Stimulated activated naive CD4-positive, alpha-beta T cell treated with Interleukin-2 at 50 U/mL for 16 hours (primary cell): ENCODE measurements at regions not wholly inside any gene's neighbourhood (a gene's known extent, or its start where the extent isn't known, plus 50 kb on each side); places are given as distances from the start of the nearest gene placed in this dataset.

Experiments used
- DNase-seq: peaks from one replicate; lab custom pipeline; 2025; lab: John Stamatoyannopoulos, UW

DNA sequence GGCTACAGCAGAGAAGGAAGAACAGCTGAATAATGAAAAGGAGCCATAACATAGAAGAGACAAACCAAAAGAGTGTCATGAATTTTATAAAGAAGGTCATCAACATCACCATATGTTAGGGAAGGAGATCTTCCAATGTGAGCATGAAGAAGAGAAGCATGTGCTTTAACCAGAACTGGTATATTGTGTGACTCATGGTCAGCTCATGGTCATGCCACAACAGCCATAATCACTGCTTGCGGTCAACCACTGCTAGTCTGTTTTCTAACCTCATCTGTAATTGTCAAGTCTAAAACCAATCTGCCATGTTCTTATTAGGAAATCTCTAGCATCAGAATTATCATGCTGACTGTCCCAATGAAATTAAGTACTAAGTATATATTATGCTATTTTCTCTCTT, 204.1 kb upstream of the VRK2 start:
- no peak for DNase-seq

DNA sequence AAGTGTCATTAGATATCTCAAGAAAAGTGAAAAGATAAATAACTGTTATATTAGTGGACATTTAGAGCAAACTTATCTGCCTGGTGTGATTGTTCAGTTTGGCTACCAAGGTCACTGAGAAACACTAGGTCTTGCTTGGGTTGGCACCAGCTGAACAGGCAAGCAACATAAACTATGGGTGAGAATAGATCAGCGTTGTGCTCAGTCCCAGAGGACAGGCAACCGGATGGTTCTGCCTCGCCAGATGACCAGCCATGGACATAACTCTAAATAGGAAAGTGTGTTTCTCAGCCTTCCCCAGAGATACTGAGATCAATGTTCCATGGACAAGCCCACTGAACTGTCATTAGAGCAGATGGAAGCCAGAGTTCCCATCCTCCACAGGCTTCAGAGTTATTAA, 203.4 kb upstream of the VRK2 start:
- DNase-seq = no peak

DNA sequence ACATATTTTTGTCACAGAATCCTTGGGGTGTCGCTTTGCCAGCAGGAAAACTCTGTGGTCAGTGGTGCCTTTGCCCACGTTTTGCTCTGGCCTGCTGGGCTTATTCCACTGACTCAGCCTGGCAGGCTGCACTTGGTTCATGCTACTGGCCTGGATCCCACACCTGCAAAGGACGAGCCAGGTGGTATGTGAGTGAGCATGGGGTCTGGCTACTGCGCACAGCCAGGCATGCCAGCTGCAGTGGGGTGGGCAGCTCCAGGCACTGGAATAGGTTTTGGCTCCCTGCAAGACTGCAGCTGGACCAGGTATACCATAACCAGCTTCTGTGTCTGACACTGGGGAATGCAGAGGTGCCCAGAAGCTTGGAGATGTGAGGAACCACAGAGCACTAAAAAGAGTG, 197.9 kb upstream of the VRK2 start:
- DNase-seq = no peak

DNA sequence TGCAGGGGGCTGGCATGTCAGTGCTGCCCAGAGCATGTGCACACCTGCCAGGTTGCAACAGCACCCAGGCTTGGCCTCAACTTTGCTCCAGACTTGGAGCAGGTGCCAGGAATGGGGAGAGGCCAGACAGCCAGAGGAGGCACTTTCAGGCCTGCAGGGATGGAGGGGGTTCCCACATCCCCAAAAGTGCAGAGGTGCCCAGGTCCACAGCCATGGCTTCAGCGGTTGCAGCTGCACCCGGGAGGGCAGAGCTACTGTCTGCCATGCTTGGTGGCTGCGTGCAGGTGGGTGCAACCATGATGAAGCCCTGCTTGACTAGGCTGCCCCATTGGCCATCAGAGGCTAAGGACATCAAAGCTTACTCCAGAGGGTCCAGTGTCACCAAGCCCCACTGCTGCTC, 196.8 kb upstream of the VRK2 start:
- no peak for DNase-seq

DNA sequence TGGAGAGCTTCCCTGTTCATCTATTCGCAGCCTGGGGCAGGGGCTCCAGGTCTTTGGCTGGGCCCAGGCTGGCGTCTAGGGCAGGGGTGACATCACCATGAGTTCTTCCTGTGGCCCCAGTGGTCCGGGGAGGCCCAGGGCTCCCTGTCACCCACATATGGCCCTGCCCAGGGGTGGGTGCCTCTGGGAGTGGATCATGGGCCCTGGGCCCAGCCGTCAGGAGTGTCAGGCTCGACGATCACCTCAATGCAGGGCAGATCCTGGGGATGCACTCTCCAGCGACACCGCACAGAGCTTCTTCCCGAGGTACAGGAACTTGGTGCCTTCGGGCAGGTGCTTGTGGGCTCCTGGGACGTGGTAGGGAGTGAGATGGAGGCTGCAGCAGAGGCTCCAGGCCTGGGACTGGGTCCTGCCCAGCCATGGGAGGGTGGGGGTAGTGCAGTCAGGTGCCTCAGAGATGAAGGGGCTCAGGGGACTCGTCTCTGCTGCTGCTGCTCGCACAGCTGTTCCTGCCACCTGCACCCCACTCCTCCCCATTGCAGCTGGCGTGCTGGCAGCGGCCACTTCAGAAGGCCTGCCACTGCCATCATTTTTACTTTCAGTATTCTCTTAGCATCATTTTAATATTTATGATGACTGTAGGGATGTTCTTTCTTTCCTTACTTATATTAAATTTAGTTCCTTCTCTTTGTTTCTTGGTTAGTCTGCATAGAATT, 196.0 kb upstream of the VRK2 start:
- DNase-seq = no peak

DNA sequence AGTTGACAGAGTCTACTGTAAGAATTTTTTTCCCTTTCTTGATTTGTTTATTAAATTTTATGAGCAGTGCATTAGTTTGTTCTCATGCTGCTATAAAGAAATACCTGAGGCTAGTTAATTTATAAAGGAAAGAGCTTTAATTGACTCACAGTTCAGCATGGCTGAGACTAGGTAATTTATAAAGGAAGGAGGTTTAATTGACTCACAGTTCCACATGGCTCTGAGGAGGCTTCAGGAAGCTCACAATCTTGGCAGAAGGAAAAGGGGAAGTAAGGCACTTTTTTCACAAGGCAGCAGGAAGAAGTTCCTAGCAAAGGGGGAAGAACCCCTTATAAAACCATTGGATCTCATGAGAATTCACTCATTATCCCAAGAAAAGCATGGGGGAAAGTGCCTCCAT, 191.4 kb upstream of the VRK2 start:
- DNase-seq = no peak

DNA sequence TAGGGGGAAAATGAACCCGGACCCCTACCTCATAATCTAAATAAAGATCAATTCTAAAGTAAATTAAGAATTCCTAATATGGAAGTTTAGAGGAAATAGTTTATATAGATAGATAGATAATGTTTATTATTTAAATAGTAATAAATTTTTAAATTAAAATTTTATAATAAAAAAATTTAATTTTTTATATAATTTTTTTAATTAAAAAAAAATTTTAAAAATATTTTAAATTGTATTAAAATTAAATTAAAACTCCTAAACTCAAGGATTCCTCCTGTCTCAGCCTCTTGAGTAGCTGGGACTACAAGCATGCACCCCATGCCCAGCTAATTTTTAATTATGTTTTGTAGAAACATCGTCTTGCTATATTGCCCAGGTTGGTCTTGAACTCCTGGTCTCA, 186.9 kb upstream of the VRK2 start:
- DNase-seq = no peak

DNA sequence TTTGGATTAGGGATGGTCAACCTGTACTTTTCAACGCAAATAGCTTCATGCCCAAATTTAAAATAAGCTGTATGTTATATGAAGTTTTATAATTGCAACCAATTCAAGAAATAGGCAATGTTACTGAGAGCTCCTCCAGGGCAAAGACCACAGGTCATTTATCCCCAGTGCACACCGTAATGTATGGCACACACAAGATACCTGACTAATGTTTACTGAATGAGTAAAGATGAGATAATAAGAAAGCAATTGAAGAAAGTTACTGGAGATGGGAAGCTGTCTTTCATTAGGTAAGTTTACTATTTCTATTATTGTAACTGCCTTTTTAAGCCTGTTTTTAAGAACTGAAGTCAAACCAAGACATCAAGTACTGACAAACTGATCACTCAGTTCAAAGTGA, 184.5 kb upstream of the VRK2 start:
- no peak for DNase-seq

DNA sequence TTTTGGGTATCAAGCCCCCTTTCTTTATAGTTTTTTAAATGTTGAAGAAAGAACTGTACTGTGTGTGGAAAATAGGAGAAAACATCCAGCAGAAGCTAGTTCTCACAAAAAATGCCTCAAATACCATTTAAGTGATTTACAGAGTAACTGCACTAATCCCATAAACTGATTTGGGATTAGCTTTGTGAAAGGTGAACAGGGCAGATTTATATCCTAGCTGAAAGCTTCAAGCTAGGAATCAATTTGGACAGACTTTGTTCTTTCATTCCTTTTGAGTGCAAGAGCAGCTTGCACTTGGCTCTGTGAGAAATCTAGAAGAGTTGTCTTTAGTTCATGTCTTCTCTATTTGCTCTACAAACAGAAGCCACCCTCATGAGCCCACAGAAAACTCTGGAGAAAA, 183.9 kb upstream of the VRK2 start:
- DNase-seq = no peak

DNA sequence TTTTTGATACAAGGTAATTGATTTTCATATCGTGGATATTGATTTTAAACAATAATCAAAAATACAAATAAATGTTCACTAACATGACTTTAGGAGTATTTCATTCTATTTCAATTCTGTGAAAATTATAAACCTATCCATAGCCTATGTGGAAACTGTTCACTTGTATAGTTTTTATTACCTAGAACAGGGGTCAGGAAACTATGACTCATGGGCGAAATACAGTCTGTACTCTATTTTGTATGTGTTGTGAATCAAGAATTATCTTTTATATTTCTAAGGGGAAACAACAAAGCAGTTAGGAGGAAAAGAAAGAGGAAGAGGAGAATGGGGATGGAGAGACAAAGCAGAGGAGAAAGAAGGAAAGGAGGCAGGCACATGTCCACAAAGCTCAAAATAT, 181.7 kb upstream of the VRK2 start:
- DNase-seq = no peak

DNA sequence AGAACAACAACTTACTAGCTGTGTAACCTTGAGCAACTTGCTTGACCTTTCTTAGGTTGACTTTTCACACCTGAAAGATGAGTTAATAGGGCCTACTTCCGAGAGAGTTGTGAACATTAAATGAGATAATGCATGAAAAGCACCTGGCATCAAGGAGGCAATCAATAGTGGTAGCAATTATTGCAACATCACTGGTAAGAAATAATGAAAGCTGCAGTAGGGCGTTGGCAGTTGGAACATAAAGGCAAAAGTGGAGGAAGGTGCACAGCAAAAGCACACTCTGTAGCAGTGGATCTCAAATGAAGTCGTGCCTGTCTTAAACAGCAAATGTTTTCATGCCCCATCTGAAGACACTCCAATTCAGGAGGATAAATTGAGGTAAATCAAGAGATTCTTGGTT, 178.9 kb upstream of the VRK2 start:
- DNase-seq = no peak

DNA sequence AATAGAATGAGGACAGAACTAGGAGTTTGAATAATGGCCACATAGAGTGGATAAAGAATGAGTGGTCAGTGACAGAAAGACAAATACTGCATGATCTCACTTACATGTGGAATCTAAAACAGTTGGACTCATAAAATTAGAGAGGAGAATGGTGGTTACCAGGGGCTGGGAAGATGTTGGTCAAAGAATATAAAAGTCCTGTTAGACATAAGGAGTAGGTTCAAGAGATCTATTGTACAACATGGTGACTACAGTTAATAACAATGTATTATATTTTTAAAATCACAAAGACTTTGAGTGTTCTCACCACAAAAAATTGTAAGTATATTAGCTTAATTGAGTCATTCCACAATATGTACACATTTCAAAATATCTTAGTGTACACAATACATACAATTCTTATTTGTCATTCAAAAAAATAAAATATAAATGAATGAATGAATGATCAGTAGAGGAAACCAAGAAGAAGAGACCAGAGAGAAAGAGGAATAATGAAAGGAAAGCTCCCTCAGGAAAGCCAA, 177.9 kb upstream of the VRK2 start:
- no peak for DNase-seq

DNA sequence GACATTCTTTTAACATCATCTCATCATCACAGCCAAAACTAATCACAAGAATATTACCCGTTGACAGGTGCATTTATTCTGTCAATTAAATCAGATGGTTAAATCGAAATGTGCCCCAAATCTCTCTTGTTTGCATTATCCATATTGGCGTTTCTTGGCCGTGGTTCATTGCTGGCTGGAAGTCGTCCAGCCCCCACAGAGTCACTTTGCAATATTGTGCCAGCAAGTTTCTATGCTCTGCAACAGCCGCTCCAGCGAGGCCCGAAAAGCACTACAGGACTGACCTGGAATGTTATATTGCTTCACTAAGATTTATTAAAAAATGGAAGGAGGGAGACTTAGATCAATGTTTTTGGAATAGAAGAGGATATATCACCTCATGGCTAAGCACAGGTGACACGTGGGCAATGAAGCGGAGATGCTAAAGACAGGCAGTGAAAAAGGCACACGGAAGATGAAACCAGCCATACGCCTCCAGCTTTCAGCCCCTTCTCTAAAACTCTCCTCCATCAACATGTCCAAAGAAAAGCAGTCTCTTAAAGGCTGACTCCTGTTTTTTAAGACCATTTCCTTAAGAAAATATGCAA, 176.8 kb upstream of the VRK2 start:
- DNase-seq = no peak

DNA sequence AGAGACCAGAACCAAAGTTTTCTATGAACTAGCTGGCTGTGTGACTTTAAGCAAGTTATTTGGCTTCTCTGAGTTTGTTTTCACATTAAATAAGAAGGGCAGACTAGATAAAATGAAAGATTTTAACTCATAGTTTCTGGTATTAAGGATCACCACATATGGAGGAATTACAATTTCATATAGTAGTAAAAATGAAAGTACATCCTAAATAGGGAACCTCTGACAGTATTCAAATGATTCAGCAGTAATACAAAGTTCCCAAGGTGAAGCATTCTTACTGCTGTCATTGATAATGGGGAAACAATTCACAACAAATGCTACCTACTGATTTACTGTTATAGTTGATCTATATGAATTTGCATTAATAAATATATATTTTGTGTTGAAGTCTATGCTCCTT, 170.3 kb upstream of the VRK2 start:
- DNase-seq = no peak

DNA sequence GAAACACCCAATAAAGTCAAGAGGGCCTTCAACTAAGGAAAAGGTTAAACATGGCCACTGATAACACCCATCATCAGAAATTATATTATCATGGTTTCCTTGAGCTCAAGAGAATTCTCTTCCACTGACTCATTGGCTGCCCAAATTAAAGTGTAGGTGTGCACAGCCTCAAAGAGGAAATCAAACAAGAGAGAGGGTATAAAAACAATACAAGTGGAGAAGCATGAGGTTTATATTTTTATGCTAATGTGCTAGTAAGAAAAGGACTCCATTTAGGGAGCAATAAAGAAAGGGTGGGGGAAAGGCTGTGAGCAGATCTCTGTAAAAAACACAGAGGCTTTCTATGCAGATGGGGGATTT, 168.8 kb upstream of the VRK2 start:
- DNase-seq = no peak

DNA sequence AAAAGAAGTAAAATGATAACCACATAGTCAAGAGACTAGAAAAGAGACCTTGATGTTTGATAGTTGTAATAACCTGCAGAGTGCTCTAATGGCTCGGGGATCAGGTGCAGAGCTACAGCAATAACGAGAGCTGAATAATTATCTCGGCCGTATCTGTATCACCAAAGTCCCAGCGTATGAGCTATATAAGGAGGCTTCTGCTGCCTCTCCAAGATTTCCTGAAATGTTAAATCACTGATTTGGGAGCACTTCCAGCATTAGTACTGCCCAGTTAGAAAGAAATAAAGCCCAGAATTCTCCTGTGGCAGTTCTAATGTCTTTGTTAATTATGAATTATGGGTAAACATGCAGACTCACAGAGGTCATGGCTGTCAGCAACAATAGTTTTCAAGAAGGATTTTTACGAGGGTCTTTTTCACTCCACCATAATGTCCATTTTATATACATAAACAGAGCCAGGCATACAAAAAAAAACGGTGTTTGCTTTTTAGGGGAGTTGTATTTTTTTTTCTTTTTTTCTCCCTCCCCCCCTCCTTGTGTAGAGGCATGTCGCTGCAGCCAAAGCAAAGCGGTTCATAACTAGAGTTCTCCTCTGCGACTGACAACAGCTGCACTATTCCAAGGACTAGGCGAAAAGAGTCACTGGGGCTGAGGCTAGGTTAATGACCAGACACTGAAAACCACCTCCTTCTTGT, 168.3 kb upstream of the VRK2 start:
- no peak for DNase-seq

DNA sequence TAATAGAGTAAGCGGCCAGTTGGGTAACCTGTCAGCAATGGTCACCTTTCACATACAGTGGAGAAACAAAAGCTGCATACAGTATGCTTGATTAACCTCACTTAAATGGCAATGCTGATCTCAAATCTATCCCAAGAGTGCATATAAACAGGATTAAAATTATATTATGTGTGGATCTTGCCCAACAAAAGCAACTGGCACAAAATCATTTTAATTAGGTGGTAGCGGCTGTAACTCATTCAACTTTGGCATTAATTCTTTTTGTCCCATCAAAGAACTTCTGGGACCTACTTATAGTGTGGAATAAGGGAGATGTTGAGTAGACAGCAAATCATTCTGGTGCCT, 167.8 kb upstream of the VRK2 start:
- DNase-seq = no peak

DNA sequence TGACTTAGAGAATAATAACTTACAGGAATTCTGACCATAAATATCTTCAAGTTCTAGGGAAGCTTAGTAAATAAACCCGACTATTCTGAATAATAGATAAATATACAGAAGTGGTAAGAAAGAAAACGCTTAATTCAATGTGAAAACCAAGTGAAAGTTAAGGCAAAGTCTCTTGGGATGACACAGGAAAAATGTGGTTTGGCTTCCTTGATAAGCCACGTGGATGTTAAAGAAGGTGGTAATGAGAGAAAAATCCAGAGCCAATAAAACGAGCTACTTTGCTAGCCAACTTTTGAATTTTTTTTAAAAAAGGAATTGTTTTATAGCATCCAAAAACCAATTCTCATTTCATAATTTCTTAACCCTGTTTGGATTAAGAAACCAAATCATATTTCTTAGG, 166.2 kb upstream of the VRK2 start:
- DNase-seq = no peak

DNA sequence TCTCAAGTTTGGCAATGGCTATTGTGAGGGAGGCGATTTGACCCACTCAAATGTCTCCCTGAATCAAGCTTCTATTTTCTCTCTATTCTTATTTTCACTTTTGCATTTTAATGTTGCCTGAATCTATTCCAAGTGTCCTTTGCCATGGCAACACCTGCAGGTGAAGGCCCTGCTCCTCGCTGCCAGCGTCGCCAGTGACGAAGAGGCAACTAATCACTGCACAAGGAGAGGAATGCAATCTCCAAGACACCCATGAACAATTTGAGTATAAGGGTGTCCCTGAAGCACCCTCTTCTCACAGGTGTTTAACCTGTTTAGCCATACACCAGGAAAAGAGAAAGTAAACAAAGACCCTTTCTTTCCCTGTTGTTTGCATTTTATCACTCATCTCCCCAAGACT, 165.6 kb upstream of the VRK2 start:
- no peak for DNase-seq

DNA sequence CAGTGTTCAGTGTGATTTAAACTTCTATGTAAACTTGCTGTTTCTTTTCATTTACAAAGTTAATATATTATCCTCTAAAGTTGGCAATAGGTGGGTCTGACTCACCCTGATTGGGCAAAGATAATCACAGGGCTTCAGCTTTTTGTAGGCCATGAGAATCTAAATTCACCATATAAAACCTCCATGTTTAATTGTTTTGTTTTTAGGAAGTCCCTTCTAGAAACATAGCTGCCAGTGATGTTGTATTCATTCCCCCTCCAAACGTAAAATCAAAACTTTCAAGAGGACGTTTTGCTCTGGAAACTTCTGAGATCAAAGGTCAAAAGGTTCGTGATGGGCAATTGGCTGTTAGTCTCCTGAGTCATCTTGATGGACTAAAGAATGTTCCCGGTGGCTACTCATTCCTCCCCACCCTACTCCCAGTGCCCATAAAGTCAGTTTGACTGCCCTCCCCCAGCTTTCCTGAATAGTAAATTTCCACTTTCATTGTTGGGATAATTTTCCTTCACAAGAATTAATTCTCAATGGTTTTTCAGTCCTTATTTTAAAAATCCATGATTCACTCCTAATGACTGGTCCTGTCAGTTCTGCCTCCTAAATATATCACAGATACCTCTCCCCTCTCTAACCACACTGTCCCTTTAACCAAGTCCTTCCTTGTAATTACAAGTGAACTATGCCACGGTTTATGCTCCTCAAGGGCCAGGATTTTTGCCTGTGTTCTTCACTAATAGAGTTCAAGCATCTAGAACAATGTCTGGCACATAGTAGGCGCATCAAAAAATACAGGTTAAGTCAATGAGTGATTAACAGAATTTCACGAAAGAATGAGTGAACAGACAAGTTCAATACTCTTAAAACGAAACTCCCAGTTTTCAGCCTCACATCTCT, 164.4 kb upstream of the VRK2 start:
- DNase-seq = no peak

DNA sequence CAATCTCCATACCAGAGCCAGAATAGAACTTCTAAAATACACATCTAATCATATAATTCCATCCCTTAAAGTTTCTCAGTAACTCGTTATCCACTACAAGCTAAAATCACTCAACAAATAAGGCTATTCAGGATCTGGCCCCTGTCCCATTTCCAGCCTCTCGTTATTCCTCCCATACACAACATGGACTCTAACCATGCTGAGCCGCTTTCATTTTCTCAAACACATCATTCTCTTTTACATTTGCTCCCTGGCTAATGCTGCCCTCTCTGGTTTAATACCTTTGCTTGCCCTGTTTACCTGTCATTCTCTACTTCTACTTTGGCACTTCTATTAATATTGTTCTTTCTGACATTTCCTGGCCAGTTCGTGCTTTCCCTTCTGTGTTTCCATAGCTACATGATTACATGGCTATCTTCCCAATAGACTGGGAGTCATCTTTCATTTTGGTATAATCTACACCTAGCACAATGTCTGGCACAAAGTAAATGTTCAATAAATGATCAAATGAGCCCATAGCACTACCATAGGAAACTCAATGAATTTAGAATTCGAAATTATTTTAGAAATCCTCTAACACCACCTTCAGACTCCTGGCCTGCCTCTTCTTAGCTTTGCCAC, 163.6 kb upstream of the VRK2 start:
- DNase-seq = no peak

DNA sequence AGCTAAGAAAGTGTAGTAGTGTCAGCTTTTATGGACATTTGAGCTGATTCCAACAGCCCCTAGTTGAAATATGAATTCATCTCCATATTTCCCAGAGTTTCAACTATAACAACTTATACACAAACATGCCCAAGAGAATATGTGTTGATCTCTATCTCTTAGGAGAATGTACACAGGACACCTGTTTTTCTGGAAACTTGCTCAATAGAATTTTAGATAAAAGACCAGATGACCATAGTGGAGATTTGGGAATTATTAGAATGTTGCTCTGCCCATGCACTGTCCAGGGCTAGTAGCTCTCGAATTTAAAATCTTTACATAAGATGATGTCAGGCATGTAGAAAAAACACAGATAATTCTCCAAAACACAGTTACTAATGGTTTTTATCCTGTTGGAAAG, 162.3 kb upstream of the VRK2 start:
- DNase-seq = no peak
